IMR-90 (cell line): ENCODE measurements at regions not wholly inside any gene's neighbourhood (a gene's known extent, or its start where the extent isn't known, plus 50 kb on each side); places are given as distances from the start of the nearest gene placed in this dataset.

ENCODE experiments used
- ATAC-seq: fragments of 200-7000 bp; cut with Tn5 transposase; 2 replicates; pipeline ENCODE4 v1.9.1; 2020; ENCODE audit warnings: low read depth, mild to moderate bottlenecking, moderate library complexity
- BruUV-seq: library from RNA; stranded (reverse); fragments of 400-500 nt; replicated peaks from 2 replicates; lab custom pipeline; 2021; lab: Mats Ljungman, UMichigan
- CTCF ChIA-PET: fragments of 300-600 bp; formaldehyde crosslinking; extraction: SDS; loops from one replicate; lab custom pipeline; 2021; ENCODE audit warnings: antibody characterized with exemption; lab: Yijun Ruan, JAX
- POLR2A ChIA-PET: fragments of 300-600 bp; sonication (Branson Sonifier 250); formaldehyde crosslinking; loops from one replicate; lab custom pipeline; 2022; ENCODE audit warnings: antibody characterized with exemption; ENCODE audit not compliant: unreplicated experiment; lab: Charles Lee
- DNase-seq: peaks from one replicate; pipeline ENCODE4 v3.0.0; 2013
- H2AFZ ChIP-seq: replicated peaks from 2 replicates; pipeline ENCODE3; 2013; ENCODE audit warnings: low read length, mild to moderate bottlenecking; ENCODE audit not compliant: poor library complexity
- H2AK5ac ChIP-seq: 2 replicates; pipeline ENCODE4 v1.6.1; 2013; ENCODE audit warnings: low read depth, low read length, inconsistent platforms
- H2AK9ac ChIP-seq: replicated peaks from 2 replicates; pipeline ENCODE3; 2013; ENCODE audit warnings: mild to moderate bottlenecking, low read depth, low read length, moderate library complexity; ENCODE audit not compliant: poor library complexity
- H2BK120ac ChIP-seq: 2 replicates; pipeline ENCODE4 v1.6.1; 2013; ENCODE audit warnings: low read depth, low read length, inconsistent platforms
- H2BK15ac ChIP-seq: 3 replicates; pipeline ENCODE4 v1.6.1; 2013; ENCODE audit warnings: low read depth, low read length, inconsistent platforms
- H2BK20ac ChIP-seq: 2 replicates; pipeline ENCODE4 v1.6.1; 2013; ENCODE audit warnings: low read depth, mild to moderate bottlenecking, inconsistent platforms, low read length, moderate library complexity
- H2BK5ac ChIP-seq: 2 replicates; pipeline ENCODE4 v1.6.1; 2013; ENCODE audit warnings: mild to moderate bottlenecking, low read depth, low read length, inconsistent platforms; ENCODE audit not compliant: poor library complexity, severe bottlenecking
- H3K14ac ChIP-seq: replicated peaks from 2 replicates; pipeline ENCODE4 v1.6.1; 2013; ENCODE audit warnings: low read depth, low read length, inconsistent platforms
- H3K18ac ChIP-seq: 2 replicates; pipeline ENCODE4 v1.6.1; 2013; ENCODE audit warnings: low read depth, low read length, control low read depth
- H3K23ac ChIP-seq: 2 replicates; pipeline ENCODE4 v1.6.1; 2013; ENCODE audit warnings: low read depth, low read length, inconsistent platforms
- H3K27ac ChIP-seq: 2 replicates; pipeline ENCODE4 v1.5.1; 2013; ENCODE audit warnings: mild to moderate bottlenecking, control low read depth, low read length; ENCODE audit not compliant: insufficient read depth
- H3K27me3 ChIP-seq: 2 replicates; pipeline ENCODE4 v1.6.1; 2013; ENCODE audit warnings: low read length; ENCODE audit not compliant: control insufficient read depth, insufficient read depth
- H3K36me3 ChIP-seq: 2 replicates; pipeline ENCODE4 v1.6.1; 2013; ENCODE audit warnings: low read length, mixed read lengths; ENCODE audit not compliant: control insufficient read depth, insufficient read depth
- H3K4ac ChIP-seq: 2 replicates; pipeline ENCODE4 v1.6.1; 2013; ENCODE audit warnings: low read depth, low read length, inconsistent platforms
- H3K4me1 ChIP-seq: 2 replicates; pipeline ENCODE4 v1.6.1; 2013; ENCODE audit warnings: low read length, mixed read lengths; ENCODE audit not compliant: control insufficient read depth, insufficient read depth
- H3K4me2 ChIP-seq: 2 replicates; pipeline ENCODE4 v1.6.1; 2013; ENCODE audit warnings: low read depth, mild to moderate bottlenecking, control low read depth, low read length, moderate library complexity
- H3K4me3 ChIP-seq: 2 replicates; pipeline ENCODE4 v1.5.1; 2013; ENCODE audit warnings: low read depth, mild to moderate bottlenecking, control low read depth, low read length, moderate library complexity; ENCODE audit not compliant: insufficient read depth
- H3K56ac ChIP-seq: 2 replicates; pipeline ENCODE4 v1.6.1; 2013; ENCODE audit warnings: low read length, inconsistent platforms; ENCODE audit not compliant: insufficient read depth; ENCODE audit errors: extremely low read depth
- H3K79me1 ChIP-seq, 2 experiments: 2 replicates each; pipeline ENCODE4 v1.6.1; 2013; ENCODE audit warnings: low read length in 2 of 2, inconsistent platforms in 1 of 2, low read depth in 1 of 2
- H3K9ac ChIP-seq: 2 replicates; pipeline ENCODE4 v1.6.1; 2013; ENCODE audit warnings: low read depth, low read length, control low read depth
- H3K9me1 ChIP-seq: 2 replicates; pipeline ENCODE4 v1.6.1; 2013; ENCODE audit warnings: low read length, inconsistent platforms; ENCODE audit not compliant: insufficient read depth
- H3K9me3 ChIP-seq: 2 replicates; pipeline ENCODE4 v1.6.1; 2013; ENCODE audit warnings: low read length; ENCODE audit not compliant: control insufficient read depth, insufficient read depth
- H4K20me1 ChIP-seq: 2 replicates; pipeline ENCODE4 v1.6.1; 2013; ENCODE audit warnings: low read length, inconsistent platforms; ENCODE audit not compliant: insufficient read depth
- H4K5ac ChIP-seq: 2 replicates; pipeline ENCODE4 v1.6.1; 2013; ENCODE audit warnings: mild to moderate bottlenecking, low read depth, low read length, control low read depth
- H4K8ac ChIP-seq, 2 experiments: 2 replicates each; pipeline ENCODE4 v1.6.1; 2013; ENCODE audit warnings: low read depth in 2 of 2, low read length in 2 of 2, control low read depth in 1 of 2, inconsistent platforms in 1 of 2
- H4K91ac ChIP-seq: 2 replicates; pipeline ENCODE4 v1.6.1; 2013; ENCODE audit warnings: low read depth, low read length, inconsistent platforms; ENCODE audit not compliant: insufficient read depth
- CEBPB ChIP-seq: IDR thresholded peaks from 2 replicates; pipeline ENCODE4 v1.6.1; 2012; ENCODE audit warnings: low read depth, low read length, improper control_type of control experiment
- CHD1 ChIP-seq: IDR thresholded peaks from 2 replicates; pipeline ENCODE4 v1.6.1; 2012; ENCODE audit warnings: low read depth, low read length, improper control_type of control experiment
- CTCF ChIP-seq: conservative IDR thresholded peaks from 2 replicates; pipeline ENCODE4 v1.5.1; 2012; ENCODE audit warnings: mild to moderate bottlenecking, low read depth, low read length, improper control_type of control experiment
- ELK1 ChIP-seq: fragments of 150-350 bp; IDR thresholded peaks from 2 replicates; pipeline ENCODE4 v1.6.1; 2016; ENCODE audit warnings: low read depth, mild to moderate bottlenecking, low read length, moderate library complexity, borderline replicate concordance
- FOS ChIP-seq: fragments of 150-350 bp; IDR thresholded peaks from 2 replicates; pipeline ENCODE4 v1.6.1; 2016; ENCODE audit warnings: low read depth, low read length
- MAFK ChIP-seq: IDR thresholded peaks from 2 replicates; pipeline ENCODE4 v1.6.1; 2012; ENCODE audit warnings: low read depth, low read length, improper control_type of control experiment
- POLR2A ChIP-seq: IDR thresholded peaks from 2 replicates; pipeline ENCODE4 v1.6.1; 2012; ENCODE audit warnings: mild to moderate bottlenecking, low read depth, low read length
- RAD21 ChIP-seq: IDR thresholded peaks from 2 replicates; pipeline ENCODE4 v1.6.1; 2012; ENCODE audit warnings: low read length, improper control_type of control experiment
- RFX5 ChIP-seq: IDR thresholded peaks from 2 replicates; pipeline ENCODE4 v1.8.0; 2012; ENCODE audit warnings: low read depth, mild to moderate bottlenecking, low read length, moderate library complexity
- USF2 ChIP-seq: fragments of 150-350 bp; IDR thresholded peaks from 2 replicates; pipeline ENCODE4 v1.6.1; 2017; ENCODE audit warnings: mild to moderate bottlenecking, antibody characterized with exemption, low read length, low read depth
- WGBS, 2 experiments: methylation state at CpG; one replicate each; pipeline versions ENCODE4 v1.1.5 to v1.1.7; 2013; ENCODE audit warnings: missing lambda C conversion rate in 2 of 2; ENCODE audit not compliant: insufficient read length in 1 of 2; ENCODE audit errors: extremely low coverage in 2 of 2; 5-methylcytosine and 5-hydroxymethylcytosine counted together
- dilution Hi-C: fragments of 300-500 bp; cut with HindIII; formaldehyde crosslinking; loops from one replicate; pipeline ENCODE4 v1.14.3; 2018; ENCODE audit warnings: low sequenced_read_pairs; ENCODE audit not compliant: unreplicated experiment
- in situ Hi-C: fragments of 300-500 bp; cut with MboI; formaldehyde crosslinking; loops from 3 replicates; pipeline ENCODE4 v1.14.3; 2019; ENCODE audit warnings: low sequenced_read_pairs, inconsistent platforms, mixed read lengths
- intact Hi-C: fragments of 100-400 bp; cut with micrococcal nuclease; formaldehyde crosslinking; loops from 2 replicates; pipeline ENCODE4 v1.10.0; 2022

GRCh38 chr2:188903740-188904139 lies 70.4 kb upstream of the COL3A1 start:
- no peak overlapping the region for H2BK20ac ChIP-seq
- H3K18ac ChIP-seq, result no peak overlapping the region
- DNase-seq, result no peak
- peaks cover 3% of the 10 kb centered on the region for H3K9me1 ChIP-seq
- H3K9me3 ChIP-seq, result no peaks in the 10 kb centered on the region
- H2BK5ac ChIP-seq, result no peak overlapping the region
- H3K4me2 ChIP-seq, result no peak overlapping the region
- intact Hi-C loops (no loop called here), in situ Hi-C loops (no loop called here), dilution Hi-C loops (no loop called here)
- no peaks in the 10 kb centered on the region for H3K27me3 ChIP-seq
- no peak for ATAC-seq
- H3K4me3 ChIP-seq, result no peak overlapping the region
- no TSS peak for BruUV-seq
- no peak overlapping the region for H3K14ac ChIP-seq
- no peak overlapping the region for H3K9ac ChIP-seq
- no peaks in the 10 kb centered on the region for H4K20me1 ChIP-seq
- no peak overlapping the region for H2AK9ac ChIP-seq
- no peak overlapping the region for H4K5ac ChIP-seq
- H2AFZ ChIP-seq, result no peak overlapping the region
- H2BK120ac ChIP-seq, result no peak overlapping the region
- ChIA-PET POLR2A (no interaction called here), CTCF (no interaction called here)
- no peak overlapping the region for H3K23ac ChIP-seq
- H3K36me3 ChIP-seq, result no peaks in the 10 kb centered on the region
- TF ChIP-seq POLR2A (no peak), MAFK (no peak), CHD1 (no peak), FOS (no peak), ELK1 (no peak), RFX5 (no peak), RAD21 (no peak), CEBPB (no peak), CTCF (no peak), USF2 (no peak)
- H2BK15ac ChIP-seq, result no peak overlapping the region
- H3K56ac ChIP-seq, result no peak overlapping the region
- H3K27ac ChIP-seq, result no peak overlapping the region
- no peak overlapping the region for H4K8ac ChIP-seq
- no peak overlapping the region for H2AK5ac ChIP-seq
- H3K4me1 ChIP-seq, result peaks cover 5% of the 10 kb centered on the region
- H3K4ac ChIP-seq, result no peak overlapping the region
- no CpG with 5 or more reads among the region's 1 CpG for WGBS, 2 experiments
- no peak overlapping the region for H4K91ac ChIP-seq
- no peaks in the 10 kb centered on the region for H3K79me1 ChIP-seq
